H9 (cell line): ENCODE measurements at regions not wholly inside any gene's neighbourhood (a gene's known extent, or its start where the extent isn't known, plus 50 kb on each side); places are given as distances from the start of the nearest gene placed in this dataset.

Experiments used
- DNase-seq: peaks from one replicate; pipeline ENCODE4 v3.0.0-alpha.2; 2017
- H2AFZ ChIP-seq: one replicate; pipeline ENCODE4 v1.6.1; 2013; ENCODE audit warnings: mild to moderate bottlenecking, low read length, control low read depth, moderate library complexity
- H2AK5ac ChIP-seq: 2 replicates; pipeline ENCODE4 v1.6.1; 2013; ENCODE audit warnings: low read length, control low read depth, mixed read lengths; ENCODE audit not compliant: insufficient read length
- H2BK120ac ChIP-seq: one replicate; pipeline ENCODE4 v1.6.1; 2013; ENCODE audit warnings: low read depth, mild to moderate bottlenecking, low read length, control low read depth, inconsistent platforms; ENCODE audit not compliant: poor library complexity, severe bottlenecking
- H2BK12ac ChIP-seq: 2 replicates; pipeline ENCODE4 v1.6.1; 2013; ENCODE audit warnings: low read length, control low read depth, mixed read lengths, low read depth; ENCODE audit not compliant: insufficient read length
- H2BK15ac ChIP-seq: 2 replicates; pipeline ENCODE4 v1.6.1; 2013; ENCODE audit warnings: low read depth, low read length, control low read depth
- H2BK20ac ChIP-seq: one replicate; pipeline ENCODE4 v1.6.1; 2013; ENCODE audit warnings: low read depth, mild to moderate bottlenecking, low read length, control low read depth, inconsistent platforms; ENCODE audit not compliant: poor library complexity, severe bottlenecking
- H2BK5ac ChIP-seq: 2 replicates; pipeline ENCODE4 v1.6.1; 2013; ENCODE audit warnings: low read length, control low read depth, mixed read lengths; ENCODE audit not compliant: insufficient read length
- H3K14ac ChIP-seq: 2 replicates; pipeline ENCODE4 v1.6.1; 2013; ENCODE audit warnings: low read length, control low read depth; ENCODE audit not compliant: insufficient read depth
- H3K18ac ChIP-seq: 2 replicates; pipeline ENCODE4 v1.6.1; 2013; ENCODE audit warnings: low read depth, mild to moderate bottlenecking, mixed read lengths, low read length, control low read depth; ENCODE audit not compliant: insufficient read length
- H3K23ac ChIP-seq: 2 replicates; pipeline ENCODE4 v1.6.1; 2013; ENCODE audit warnings: low read length, control low read depth, mixed read lengths, low read depth; ENCODE audit not compliant: insufficient read length
- H3K23me2 ChIP-seq: 2 replicates; pipeline ENCODE4 v1.6.1; 2013; ENCODE audit warnings: low read depth, mild to moderate bottlenecking, mixed read lengths, low read length, control low read depth; ENCODE audit not compliant: insufficient read length, poor library complexity, severe bottlenecking
- H3K27ac ChIP-seq: 2 replicates; pipeline ENCODE4 v1.5.1; 2013; ENCODE audit warnings: low read length, control low read depth, mixed read lengths, low read depth; ENCODE audit not compliant: insufficient read length
- H3K27me3 ChIP-seq: 2 replicates; pipeline ENCODE4 v1.6.1; 2013; ENCODE audit warnings: low read length, control low read depth, inconsistent platforms; ENCODE audit not compliant: insufficient read depth
- H3K4ac ChIP-seq: 2 replicates; pipeline ENCODE4 v1.6.1; 2013; ENCODE audit warnings: low read depth, mild to moderate bottlenecking, control low read depth, inconsistent platforms, low read length, moderate library complexity
- H3K4me1 ChIP-seq: 2 replicates; pipeline ENCODE4 v1.6.1; 2013; ENCODE audit warnings: low read length, control low read depth, inconsistent platforms; ENCODE audit not compliant: insufficient read depth
- H3K4me2 ChIP-seq: 2 replicates; pipeline ENCODE4 v1.6.1; 2013; ENCODE audit warnings: low read length, control low read depth, mixed read lengths; ENCODE audit not compliant: insufficient read length, insufficient read depth
- H3K56ac ChIP-seq: 2 replicates; pipeline ENCODE4 v1.6.1; 2013; ENCODE audit warnings: low read depth, mild to moderate bottlenecking, mixed read lengths, low read length, control low read depth; ENCODE audit not compliant: insufficient read length
- H3K79me1 ChIP-seq: 2 replicates; pipeline ENCODE4 v1.6.1; 2013; ENCODE audit warnings: low read depth, mild to moderate bottlenecking, moderate library complexity, low read length, control low read depth, inconsistent platforms; ENCODE audit not compliant: insufficient read depth, poor library complexity, severe bottlenecking
- H3K79me2 ChIP-seq: 2 replicates; pipeline ENCODE4 v1.6.1; 2013; ENCODE audit warnings: low read length, control low read depth, inconsistent platforms; ENCODE audit not compliant: insufficient read depth
- H3K9ac ChIP-seq: 2 replicates; pipeline ENCODE4 v1.6.1; 2013; ENCODE audit warnings: low read length, control low read depth, mixed read lengths; ENCODE audit not compliant: insufficient read length; ENCODE audit errors: extremely low read depth
- H3K9me3 ChIP-seq: one replicate; pipeline ENCODE4 v1.6.1; 2013; ENCODE audit warnings: low read depth, low read length, inconsistent platforms; ENCODE audit not compliant: control insufficient read depth
- H3T11ph ChIP-seq: one replicate; pipeline ENCODE4 v1.6.1; 2013; ENCODE audit warnings: mild to moderate bottlenecking, low read length, control low read depth, inconsistent platforms
- H4K20me1 ChIP-seq: one replicate; pipeline ENCODE4 v1.6.1; 2013; ENCODE audit not compliant: control insufficient read depth, insufficient read length, insufficient read depth
- H4K5ac ChIP-seq: 2 replicates; pipeline ENCODE4 v1.6.1; 2013; ENCODE audit warnings: low read depth, mild to moderate bottlenecking, mixed read lengths, low read length, control low read depth; ENCODE audit not compliant: insufficient read length
- H4K8ac ChIP-seq: replicated peaks from 2 replicates; pipeline ENCODE4 v1.6.1; 2013; ENCODE audit warnings: low read length, control low read depth, mixed read lengths, low read depth; ENCODE audit not compliant: insufficient read length
- H4K91ac ChIP-seq: 2 replicates; pipeline ENCODE4 v1.6.1; 2013; ENCODE audit warnings: low read depth, mild to moderate bottlenecking, moderate library complexity, mixed read lengths, low read length, control low read depth; ENCODE audit not compliant: insufficient read length
- H3K27ac Mint-ChIP-seq, 3 experiments: 2 replicates in 2 of 3; 3 replicates in 1 of 3; pipeline ENCODE4 v1.8.0; 2020 to 2021; ENCODE audit warnings: mixed read lengths in 3 of 3, mild to moderate bottlenecking in 1 of 3, moderate library complexity in 1 of 3
- H3K27me3 Mint-ChIP-seq: 2 replicates; pipeline ENCODE4 v1.8.0; 2021; ENCODE audit warnings: low read depth, mild to moderate bottlenecking, moderate library complexity, mixed read lengths
- H3K36me3 Mint-ChIP-seq, 3 experiments: 2 replicates in 2 of 3; 3 replicates in 1 of 3; pipeline ENCODE4 v1.8.0; 2020 to 2021; ENCODE audit warnings: low read depth in 3 of 3, mixed read lengths in 3 of 3; ENCODE audit not compliant: insufficient read depth in 1 of 3
- H3K4me1 Mint-ChIP-seq, 2 experiments: 2 replicates each; pipeline ENCODE4 v1.8.0; 2020; ENCODE audit warnings: mixed read lengths in 2 of 2
- H3K4me3 Mint-ChIP-seq, 2 experiments: 2 replicates in 1 of 2; 3 replicates in 1 of 2; pipeline ENCODE4 v1.8.0; 2020 to 2021; ENCODE audit warnings: mild to moderate bottlenecking in 2 of 2, mixed read lengths in 2 of 2, moderate library complexity in 1 of 2
- H3K9me3 Mint-ChIP-seq, 2 experiments: 2 replicates in 1 of 2; 3 replicates in 1 of 2; pipeline ENCODE4 v1.8.0; 2020; ENCODE audit warnings: mild to moderate bottlenecking in 2 of 2, mixed read lengths in 2 of 2, moderate library complexity in 1 of 2
- WGBS: extraction: QIAGEN DNeasy Blood & Tissue Kit; methylation state at CpG from one replicate; pipeline ENCODE4 v1.1.7; 2013; ENCODE audit warnings: missing lambda C conversion rate, low lambda C conversion rate, mixed read lengths; ENCODE audit not compliant: insufficient read length; ENCODE audit errors: extremely low coverage; 5-methylcytosine and 5-hydroxymethylcytosine counted together
- TF ChIP-seq, protein P1 (sequence below): fragments of 200-600 bp; sonication (generic); conservative IDR thresholded peaks from 3 replicates; pipeline ENCODE4 v1.8.0; 2021; ENCODE audit warnings: antibody characterized with exemption, mild to moderate bottlenecking

DNA sequence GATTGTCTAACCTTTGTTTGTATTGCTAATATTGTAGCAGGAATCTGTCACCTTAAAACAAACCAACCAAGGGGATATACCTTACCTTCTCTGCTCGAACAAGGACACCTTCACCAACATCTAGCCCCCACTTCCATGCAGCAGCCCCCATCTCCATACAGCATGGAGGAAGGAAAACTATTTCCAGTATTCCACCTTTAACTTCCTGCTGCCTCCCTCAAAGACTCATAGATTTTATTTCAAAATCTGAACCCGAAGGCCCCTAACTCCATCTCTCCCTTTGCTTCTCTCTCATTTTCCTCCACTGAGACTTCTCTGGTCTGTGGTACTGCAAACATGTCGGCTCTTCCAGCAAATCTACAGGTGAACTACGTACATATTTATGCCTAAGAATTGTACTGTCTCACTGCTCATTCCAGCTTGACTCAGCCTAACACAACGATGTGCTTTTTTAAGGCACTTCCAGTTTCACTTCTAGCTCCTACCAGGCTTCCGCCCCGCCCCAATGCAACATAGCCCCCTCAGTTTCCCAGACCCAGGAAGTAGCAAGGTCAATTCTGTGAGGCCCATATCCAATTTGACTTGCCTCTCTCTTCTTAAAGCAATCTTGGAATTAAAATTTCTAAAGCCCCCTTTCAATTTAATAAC, 70.7 kb upstream of the RNF38 start:
- Histone ChIP-seq H4K5ac (no peak overlapping the region), H4K8ac (no peak overlapping the region), H2BK12ac (no peak overlapping the region), H3T11ph (no peak overlapping the region), H3K14ac (no peak overlapping the region), H3K79me1 (peaks cover 8% of the 10 kb centered on the region), H2BK120ac (no peak overlapping the region), H2BK20ac (no peak overlapping the region), H3K27me3 (no peaks in the 10 kb centered on the region), H3K9me3 (no peaks in the 10 kb centered on the region), H2AK5ac (no peak overlapping the region), H4K20me1 (no peaks in the 10 kb centered on the region), H3K27ac (no peak overlapping the region), H3K23ac (no peak overlapping the region), H2AFZ (no peak overlapping the region), H2BK5ac (peak overlapping the region; percentile 53), H3K9ac (peak overlapping the region; percentile 37), H3K18ac (no peak overlapping the region), H2BK15ac (no peak overlapping the region), H3K4me1 (no peaks in the 10 kb centered on the region; the same call in 1 of the 2 replicates), H3K4ac (no peak overlapping the region), H3K79me2 (peaks cover 23% of the 10 kb centered on the region; the same call in 1 of the 2 replicates), H4K91ac (no peak overlapping the region), H3K4me2 (no peak overlapping the region), H3K56ac (no peak overlapping the region), H3K23me2 (no peaks in the 10 kb centered on the region)
- Mint-ChIP-seq H3K4me1 (peaks cover 12 to 13% of the 10 kb centered on the region in 2 experiments), H3K9me3 (no peaks in the 10 kb centered on the region), H3K36me3 (peaks cover 0 to 8% (median 6%) of the 10 kb centered on the region in 3 experiments; a peak in 5 of 7 replicates), H3K27me3 (no peaks in the 10 kb centered on the region), H3K4me3 (no peak overlapping the region), H3K27ac (peak overlapping the region; percentile 3 to 71 (median 61); a peak in 6 of 7 replicates)
- TF ChIP-seq, protein P1, sequence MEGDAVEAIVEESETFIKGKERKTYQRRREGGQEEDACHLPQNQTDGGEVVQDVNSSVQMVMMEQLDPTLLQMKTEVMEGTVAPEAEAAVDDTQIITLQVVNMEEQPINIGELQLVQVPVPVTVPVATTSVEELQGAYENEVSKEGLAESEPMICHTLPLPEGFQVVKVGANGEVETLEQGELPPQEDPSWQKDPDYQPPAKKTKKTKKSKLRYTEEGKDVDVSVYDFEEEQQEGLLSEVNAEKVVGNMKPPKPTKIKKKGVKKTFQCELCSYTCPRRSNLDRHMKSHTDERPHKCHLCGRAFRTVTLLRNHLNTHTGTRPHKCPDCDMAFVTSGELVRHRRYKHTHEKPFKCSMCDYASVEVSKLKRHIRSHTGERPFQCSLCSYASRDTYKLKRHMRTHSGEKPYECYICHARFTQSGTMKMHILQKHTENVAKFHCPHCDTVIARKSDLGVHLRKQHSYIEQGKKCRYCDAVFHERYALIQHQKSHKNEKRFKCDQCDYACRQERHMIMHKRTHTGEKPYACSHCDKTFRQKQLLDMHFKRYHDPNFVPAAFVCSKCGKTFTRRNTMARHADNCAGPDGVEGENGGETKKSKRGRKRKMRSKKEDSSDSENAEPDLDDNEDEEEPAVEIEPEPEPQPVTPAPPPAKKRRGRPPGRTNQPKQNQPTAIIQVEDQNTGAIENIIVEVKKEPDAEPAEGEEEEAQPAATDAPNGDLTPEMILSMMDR: no peak
- WGBS: no CpG with 5 or more reads among the region's 7 CpGs
- DNase-seq: no peak
